ENCODE measurements at regions not wholly inside any gene's neighbourhood (a gene's known extent, or its start where the extent isn't known, plus 50 kb on each side); places are given as distances from the start of the nearest gene placed in this dataset.

GRCh38 chr15:45913451-45913850, 278.6 kb downstream of the SQOR start:
- TF ChIP-seq POLR2A (IDR thresholded peaks at IDR 0.05; ENCODE audit: low read depth, low read length), result no peak
- no peak for TF ChIP-seq POLR2AphosphoS5 (IDR thresholded peaks at IDR 0.05; ENCODE audit: low read depth, low read length)
- TF ChIP-seq TAF1 (IDR thresholded peaks at IDR 0.05; ENCODE audit: borderline replicate concordance, low read depth, low read length), result no peak
- FAIRE-seq (no peak), DNase-seq (ENCODE audit: insufficient read length) (no peak)

GRCh38 chr15:45914425-45914824, 279.6 kb downstream of the SQOR start:
- no peak for DNase-seq (ENCODE audit: insufficient read length)
- TF ChIP-seq POLR2AphosphoS5 (IDR thresholded peaks at IDR 0.05; ENCODE audit: low read depth, low read length) (no peak), TAF1 (IDR thresholded peaks at IDR 0.05; ENCODE audit: borderline replicate concordance, low read depth, low read length) (no peak), POLR2A (IDR thresholded peaks at IDR 0.05; ENCODE audit: low read depth, low read length) (no peak)
- FAIRE-seq, result no peak

- FAIRE-seq (no peak), DNase-seq (ENCODE audit: insufficient read length) (no peak)
- TF ChIP-seq TAF1 (IDR thresholded peaks at IDR 0.05; ENCODE audit: borderline replicate concordance, low read depth, low read length), result no peak
Observed at GRCh38 chr15:45918839-45919238, 284.0 kb downstream of the SQOR start.

GRCh38 chr15:45919806-45920205, 285.0 kb downstream of the SQOR start:
- no peak for FAIRE-seq
- no peak for TF ChIP-seq POLR2AphosphoS5 (IDR thresholded peaks at IDR 0.05; ENCODE audit: low read depth, low read length)
- TF ChIP-seq POLR2A (IDR thresholded peaks at IDR 0.05; ENCODE audit: low read depth, low read length), result no peak
- no peak for TF ChIP-seq TAF1 (IDR thresholded peaks at IDR 0.05; ENCODE audit: borderline replicate concordance, low read depth, low read length)
- no peak for DNase-seq (ENCODE audit: insufficient read length)

- FAIRE-seq, result no peak
- TF ChIP-seq POLR2AphosphoS5 (IDR thresholded peaks at IDR 0.05; ENCODE audit: low read depth, low read length) (no peak), TAF1 (IDR thresholded peaks at IDR 0.05; ENCODE audit: borderline replicate concordance, low read depth, low read length) (no peak), POLR2A (IDR thresholded peaks at IDR 0.05; ENCODE audit: low read depth, low read length) (no peak)
- DNase-seq (ENCODE audit: insufficient read length), result no peak
Observed at GRCh38 chr15:45921376-45921775, 286.5 kb downstream of the SQOR start.

GRCh38 chr15:45921978-45922377, 287.1 kb downstream of the SQOR start:
- DNase-seq (ENCODE audit: insufficient read length) (no peak), FAIRE-seq (no peak)
- TF ChIP-seq POLR2A (IDR thresholded peaks at IDR 0.05; ENCODE audit: low read depth, low read length) (no peak), TAF1 (IDR thresholded peaks at IDR 0.05; ENCODE audit: borderline replicate concordance, low read depth, low read length) (no peak), POLR2AphosphoS5 (IDR thresholded peaks at IDR 0.05; ENCODE audit: low read depth, low read length) (no peak)

- no peak for TF ChIP-seq POLR2AphosphoS5 (IDR thresholded peaks at IDR 0.05; ENCODE audit: low read depth, low read length)
- DNase-seq (ENCODE audit: insufficient read length) (no peak), FAIRE-seq (no peak)
Observed at GRCh38 chr15:45941367-45941766, 306.5 kb downstream of the SQOR start.

GRCh38 chr15:45943240-45943639, 308.4 kb downstream of the SQOR start:
- TF ChIP-seq POLR2A (IDR thresholded peaks at IDR 0.05; ENCODE audit: low read depth, low read length) (no peak), TAF1 (IDR thresholded peaks at IDR 0.05; ENCODE audit: borderline replicate concordance, low read depth, low read length) (no peak), POLR2AphosphoS5 (IDR thresholded peaks at IDR 0.05; ENCODE audit: low read depth, low read length) (no peak)
- DNase-seq (ENCODE audit: insufficient read length) (no peak), FAIRE-seq (no peak)

- TF ChIP-seq POLR2AphosphoS5 (IDR thresholded peaks at IDR 0.05; ENCODE audit: low read depth, low read length), result no peak
- TF ChIP-seq TAF1 (IDR thresholded peaks at IDR 0.05; ENCODE audit: borderline replicate concordance, low read depth, low read length), result no peak
- no peak for TF ChIP-seq POLR2A (IDR thresholded peaks at IDR 0.05; ENCODE audit: low read depth, low read length)
Observed at GRCh38 chr15:45946111-45946510, 311.3 kb downstream of the SQOR start.

GRCh38 chr15:45948181-45948621, 313.4 kb downstream of the SQOR start:
- DNase-seq (ENCODE audit: insufficient read length), result no peak
- no peak for TF ChIP-seq POLR2AphosphoS5 (IDR thresholded peaks at IDR 0.05; ENCODE audit: low read depth, low read length)
- no peak for TF ChIP-seq POLR2A (IDR thresholded peaks at IDR 0.05; ENCODE audit: low read depth, low read length)
- no peak for TF ChIP-seq TAF1 (IDR thresholded peaks at IDR 0.05; ENCODE audit: borderline replicate concordance, low read depth, low read length)
- FAIRE-seq, result no peak

More at GRCh38 chr15:45946111-45946510, 311.3 kb downstream of the SQOR start:
- DNase-seq (ENCODE audit: insufficient read length) (no peak), FAIRE-seq (no peak)

GRCh38 chr15:45958924-45959323, 324.1 kb downstream of the SQOR start:
- DNase-seq (ENCODE audit: insufficient read length), result no peak
- FAIRE-seq, result no peak
- no peak for TF ChIP-seq TAF1 (IDR thresholded peaks at IDR 0.05; ENCODE audit: borderline replicate concordance, low read depth, low read length)
- no peak for TF ChIP-seq POLR2A (IDR thresholded peaks at IDR 0.05; ENCODE audit: low read depth, low read length)
- no peak for TF ChIP-seq POLR2AphosphoS5 (IDR thresholded peaks at IDR 0.05; ENCODE audit: low read depth, low read length)

GRCh38 chr15:45962733-45963132, 327.9 kb downstream of the SQOR start:
- DNase-seq (ENCODE audit: insufficient read length) (no peak), FAIRE-seq (no peak)
- TF ChIP-seq TAF1 (IDR thresholded peaks at IDR 0.05; ENCODE audit: borderline replicate concordance, low read depth, low read length) (no peak), POLR2A (IDR thresholded peaks at IDR 0.05; ENCODE audit: low read depth, low read length) (no peak), POLR2AphosphoS5 (IDR thresholded peaks at IDR 0.05; ENCODE audit: low read depth, low read length) (no peak)

GRCh38 chr15:45970542-45970941, 335.7 kb downstream of the SQOR start:
- DNase-seq (ENCODE audit: insufficient read length) (no peak), FAIRE-seq (no peak)
- TF ChIP-seq TAF1 (IDR thresholded peaks at IDR 0.05; ENCODE audit: borderline replicate concordance, low read depth, low read length) (no peak), POLR2AphosphoS5 (IDR thresholded peaks at IDR 0.05; ENCODE audit: low read depth, low read length) (no peak), POLR2A (IDR thresholded peaks at IDR 0.05; ENCODE audit: low read depth, low read length) (no peak)

Measured in GM12892 (cell line).